WTC11 (cell line): ENCODE measurements at regions not wholly inside any gene's neighbourhood (a gene's known extent, or its start where the extent isn't known, plus 50 kb on each side); places are given as distances from the start of the nearest gene placed in this dataset.

Source experiments
- ATAC-seq: fragments of 200-7000 bp; cut with Tn5 transposase; 2 replicates; pipeline ENCODE4 v1.10.0; 2021; ENCODE audit warnings: mild to moderate bottlenecking, moderate library complexity
- CTCF ChIA-PET: fragments of 300-600 bp; sonication (Branson Sonifier 250); formaldehyde crosslinking; loops from one replicate; lab custom pipeline; 2021; ENCODE audit warnings: antibody characterized with exemption; lab: Charles Lee
- POLR2A ChIA-PET: fragments of 350-600 bp; sonication (Branson Sonifier 250); formaldehyde crosslinking; loops from one replicate; lab custom pipeline; 2021; ENCODE audit warnings: antibody characterized with exemption; lab: Charles Lee
- DNase-seq: peaks from one replicate; pipeline ENCODE4 v3.0.0; 2021; ENCODE audit warnings: low spot score
- H3K27ac Mint-ChIP-seq: 2 replicates; pipeline ENCODE4 v1.8.0; 2021; ENCODE audit warnings: mixed read lengths
- H3K27me3 Mint-ChIP-seq: 2 replicates; pipeline ENCODE4 v1.8.0; 2021; ENCODE audit warnings: low read depth, mild to moderate bottlenecking, moderate library complexity, mixed read lengths
- H3K36me3 Mint-ChIP-seq: 2 replicates; pipeline ENCODE4 v1.8.0; 2021; ENCODE audit warnings: mixed read lengths
- H3K4me1 Mint-ChIP-seq: 2 replicates; pipeline ENCODE4 v1.8.0; 2022; ENCODE audit warnings: mixed read lengths
- H3K4me3 Mint-ChIP-seq: 2 replicates; pipeline ENCODE4 v1.8.0; 2021; ENCODE audit warnings: mild to moderate bottlenecking, moderate library complexity, mixed read lengths
- H3K9me3 Mint-ChIP-seq: 2 replicates; pipeline ENCODE4 v1.8.0; 2021; ENCODE audit warnings: mixed read lengths
- ATF1 ChIP-seq: sonication (generic); formaldehyde crosslinking; IDR thresholded peaks from 2 replicates; pipeline ENCODE4 v1.8.1; 2023; ENCODE audit warnings: mild to moderate bottlenecking, moderate library complexity, missing genetic modification reagents
- CREB1 ChIP-seq: sonication (generic); formaldehyde crosslinking; IDR thresholded peaks from 2 replicates; pipeline ENCODE4 v1.8.0; 2023; ENCODE audit warnings: mild to moderate bottlenecking, missing genetic modification reagents
- CREM ChIP-seq: sonication (generic); formaldehyde crosslinking; IDR thresholded peaks from 2 replicates; pipeline ENCODE4 v1.8.1; 2022; ENCODE audit warnings: mild to moderate bottlenecking, missing genetic modification reagents, moderate library complexity
- ESRRA ChIP-seq: sonication (generic); formaldehyde crosslinking; IDR thresholded peaks from 2 replicates; pipeline ENCODE4 v1.8.1; 2022; ENCODE audit warnings: mild to moderate bottlenecking, missing genetic modification reagents, borderline replicate concordance
- GRHL2 ChIP-seq: fragments of 250-450 bp; sonication (Bioruptor Pico); IDR thresholded peaks from 2 replicates; pipeline ENCODE4 v1.8.0; 2022; ENCODE audit warnings: mild to moderate bottlenecking, moderate library complexity; ENCODE audit not compliant: insufficient replicate concordance, severe bottlenecking
- HMGA2 ChIP-seq: fragments of 250-450 bp; sonication (Bioruptor Pico); IDR thresholded peaks from 2 replicates; pipeline ENCODE4 v1.4.0; 2021; ENCODE audit warnings: mild to moderate bottlenecking, moderate library complexity
- KAT7 ChIP-seq: sonication (generic); formaldehyde crosslinking; IDR thresholded peaks from 2 replicates; pipeline ENCODE4 v1.8.1; 2023; ENCODE audit warnings: missing genetic modification reagents, mild to moderate bottlenecking, borderline replicate concordance
- MXD4 ChIP-seq: fragments of 250-450 bp; sonication (Bioruptor Pico); IDR thresholded peaks from 2 replicates; pipeline ENCODE4 v1.8.0; 2021; ENCODE audit warnings: mild to moderate bottlenecking, moderate library complexity, borderline replicate concordance
- MYBL2 ChIP-seq: sonication (generic); formaldehyde crosslinking; IDR thresholded peaks from 2 replicates; pipeline ENCODE4 v1.8.1; 2023; ENCODE audit warnings: mild to moderate bottlenecking, moderate library complexity, missing genetic modification reagents
- SMAD4 ChIP-seq: sonication (generic); formaldehyde crosslinking; IDR thresholded peaks from 2 replicates; pipeline ENCODE4 v1.8.0; 2022; ENCODE audit warnings: mild to moderate bottlenecking, missing genetic modification reagents
- ZBTB21 ChIP-seq: sonication (generic); formaldehyde crosslinking; IDR thresholded peaks from 2 replicates; pipeline ENCODE4 v1.8.1; 2023; ENCODE audit warnings: mild to moderate bottlenecking, missing genetic modification reagents, borderline replicate concordance
- ZNF138 ChIP-seq: sonication (generic); formaldehyde crosslinking; conservative IDR thresholded peaks from 2 replicates; pipeline ENCODE4 v1.8.1; 2022; ENCODE audit warnings: mild to moderate bottlenecking, moderate library complexity, missing genetic modification reagents
- ZNF317 ChIP-seq: sonication (generic); formaldehyde crosslinking; IDR thresholded peaks from 2 replicates; pipeline ENCODE4 v1.8.1; 2023; ENCODE audit warnings: low read depth, mild to moderate bottlenecking, moderate library complexity, missing genetic modification reagents, borderline replicate concordance
- ZNF416 ChIP-seq: fragments of 250-450 bp; sonication (Bioruptor Pico); IDR thresholded peaks from 2 replicates; pipeline ENCODE4 v1.9.0; 2021; ENCODE audit warnings: mild to moderate bottlenecking, inconsistent platforms
- ZNF423 ChIP-seq: fragments of 250-450 bp; sonication (Bioruptor Pico); IDR thresholded peaks from 2 replicates; pipeline ENCODE4 v2.1.2; 2022; ENCODE audit warnings: mild to moderate bottlenecking, moderate library complexity
- TF ChIP-seq, protein P1 (sequence below): sonication (generic); formaldehyde crosslinking; IDR thresholded peaks from 2 replicates; pipeline ENCODE4 v1.8.1; 2023; ENCODE audit warnings: mild to moderate bottlenecking, moderate library complexity, missing genetic modification reagents
- TF ChIP-seq, protein P2 (sequence below): sonication (generic); formaldehyde crosslinking; IDR thresholded peaks from 2 replicates; pipeline ENCODE4 v1.8.1; 2022; ENCODE audit warnings: low read depth, mild to moderate bottlenecking, moderate library complexity, missing genetic modification reagents, borderline replicate concordance
- TF ChIP-seq, protein P3 (sequence below): fragments of 250-450 bp; sonication (Bioruptor Pico); IDR thresholded peaks from 2 replicates; pipeline ENCODE4 v2.1.2; 2022; ENCODE audit warnings: mild to moderate bottlenecking, moderate library complexity
- TF ChIP-seq, protein P4 (sequence below): fragments of 200-600 bp; IDR thresholded peaks from 2 replicates; pipeline ENCODE4 v1.8.0; 2022; ENCODE audit warnings: antibody characterized with exemption
- TF ChIP-seq, protein P5 (sequence below): sonication (generic); formaldehyde crosslinking; IDR thresholded peaks from 2 replicates; pipeline ENCODE4 v1.8.0; 2022; ENCODE audit warnings: mild to moderate bottlenecking, missing genetic modification reagents
- TF ChIP-seq, protein P6 (sequence below): sonication (generic); formaldehyde crosslinking; IDR thresholded peaks from 2 replicates; pipeline ENCODE4 v1.8.1; 2023; ENCODE audit warnings: mild to moderate bottlenecking, missing genetic modification reagents
- TF ChIP-seq, protein P7 (sequence below): sonication (generic); formaldehyde crosslinking; IDR thresholded peaks from 2 replicates; pipeline ENCODE4 v1.8.0; 2023; ENCODE audit warnings: missing genetic modification reagents
- TF ChIP-seq, protein P8 (sequence below): sonication (generic); formaldehyde crosslinking; IDR thresholded peaks from 2 replicates; pipeline ENCODE4 v1.8.1; 2022; ENCODE audit warnings: missing genetic modification reagents, borderline replicate concordance

DNA sequence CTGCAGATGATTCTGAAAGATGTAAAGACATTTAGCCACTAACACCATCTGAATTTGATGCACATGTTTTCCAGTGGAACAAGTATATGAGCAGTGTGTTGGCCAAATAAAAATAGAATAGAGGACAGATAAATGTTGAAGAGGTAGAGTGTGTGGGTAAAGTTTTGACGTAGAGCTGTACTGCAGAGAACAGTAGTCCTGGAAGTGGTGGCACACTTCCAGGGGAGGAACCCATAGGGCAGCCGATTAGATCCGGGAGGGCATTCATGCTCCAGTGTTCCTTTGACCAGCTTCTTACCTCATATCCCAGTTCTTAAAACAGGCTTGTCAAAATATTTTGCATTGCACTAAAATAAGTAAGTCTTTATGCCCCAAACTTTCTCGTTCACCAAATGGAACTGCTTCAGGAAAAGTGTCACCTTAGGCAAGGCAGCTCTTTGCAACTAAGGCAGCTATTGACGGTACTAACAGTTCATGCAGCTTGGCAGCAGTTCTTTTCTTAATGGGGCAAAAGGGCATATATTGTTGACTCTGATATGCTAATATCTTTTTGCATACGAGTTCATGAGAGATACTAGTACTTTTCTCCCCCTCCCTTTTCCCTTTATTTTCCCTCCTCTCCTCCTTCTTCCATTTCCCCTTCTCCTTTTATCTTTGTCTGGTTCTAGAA lies 429.3 kb upstream of the AZI2 start (continued):
- TF ChIP-seq, protein P1, sequence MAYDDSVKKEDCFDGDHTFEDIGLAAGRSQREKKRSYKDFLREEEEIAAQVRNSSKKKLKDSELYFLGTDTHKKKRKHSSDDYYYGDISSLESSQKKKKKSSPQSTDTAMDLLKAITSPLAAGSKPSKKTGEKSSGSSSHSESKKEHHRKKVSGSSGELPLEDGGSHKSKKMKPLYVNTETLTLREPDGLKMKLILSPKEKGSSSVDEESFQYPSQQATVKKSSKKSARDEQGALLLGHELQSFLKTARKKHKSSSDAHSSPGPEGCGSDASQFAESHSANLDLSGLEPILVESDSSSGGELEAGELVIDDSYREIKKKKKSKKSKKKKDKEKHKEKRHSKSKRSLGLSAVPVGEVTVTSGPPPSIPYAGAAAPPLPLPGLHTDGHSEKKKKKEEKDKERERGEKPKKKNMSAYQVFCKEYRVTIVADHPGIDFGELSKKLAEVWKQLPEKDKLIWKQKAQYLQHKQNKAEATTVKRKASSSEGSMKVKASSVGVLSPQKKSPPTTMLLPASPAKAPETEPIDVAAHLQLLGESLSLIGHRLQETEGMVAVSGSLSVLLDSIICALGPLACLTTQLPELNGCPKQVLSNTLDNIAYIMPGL (CRISPR knock-in tag), result no peak
- TF ChIP-seq CREB1 (CRISPR knock-in tag) (no peak), ATF1 (CRISPR knock-in tag) (no peak), KAT7 (no peak)
- TF ChIP-seq, all 79 proteins: peak for 0

DNA sequence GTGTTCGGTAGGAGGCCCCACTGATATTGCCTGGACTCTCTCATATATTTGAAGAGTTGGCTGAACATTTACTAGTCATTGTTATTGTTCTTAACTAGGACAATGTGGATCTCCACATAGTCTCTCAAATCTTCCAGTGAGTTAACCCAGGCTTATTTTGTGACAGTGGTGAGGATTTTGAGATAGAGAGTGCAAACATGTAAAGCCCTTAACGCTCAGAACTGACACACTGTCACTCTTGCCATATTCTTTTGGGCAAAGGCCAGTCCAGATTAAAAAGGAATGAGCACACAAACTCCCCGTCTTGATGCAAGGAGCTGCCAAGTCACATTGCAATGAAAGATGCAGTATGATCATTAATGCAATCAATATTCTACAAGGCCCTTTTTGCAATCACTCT lies 431.9 kb upstream of the AZI2 start:
- TF ChIP-seq, protein P2, sequence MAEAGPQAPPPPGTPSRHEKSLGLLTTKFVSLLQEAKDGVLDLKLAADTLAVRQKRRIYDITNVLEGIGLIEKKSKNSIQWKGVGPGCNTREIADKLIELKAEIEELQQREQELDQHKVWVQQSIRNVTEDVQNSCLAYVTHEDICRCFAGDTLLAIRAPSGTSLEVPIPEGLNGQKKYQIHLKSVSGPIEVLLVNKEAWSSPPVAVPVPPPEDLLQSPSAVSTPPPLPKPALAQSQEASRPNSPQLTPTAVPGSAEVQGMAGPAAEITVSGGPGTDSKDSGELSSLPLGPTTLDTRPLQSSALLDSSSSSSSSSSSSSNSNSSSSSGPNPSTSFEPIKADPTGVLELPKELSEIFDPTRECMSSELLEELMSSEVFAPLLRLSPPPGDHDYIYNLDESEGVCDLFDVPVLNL (CRISPR knock-in tag), result no peak
- TF ChIP-seq, protein P3, sequence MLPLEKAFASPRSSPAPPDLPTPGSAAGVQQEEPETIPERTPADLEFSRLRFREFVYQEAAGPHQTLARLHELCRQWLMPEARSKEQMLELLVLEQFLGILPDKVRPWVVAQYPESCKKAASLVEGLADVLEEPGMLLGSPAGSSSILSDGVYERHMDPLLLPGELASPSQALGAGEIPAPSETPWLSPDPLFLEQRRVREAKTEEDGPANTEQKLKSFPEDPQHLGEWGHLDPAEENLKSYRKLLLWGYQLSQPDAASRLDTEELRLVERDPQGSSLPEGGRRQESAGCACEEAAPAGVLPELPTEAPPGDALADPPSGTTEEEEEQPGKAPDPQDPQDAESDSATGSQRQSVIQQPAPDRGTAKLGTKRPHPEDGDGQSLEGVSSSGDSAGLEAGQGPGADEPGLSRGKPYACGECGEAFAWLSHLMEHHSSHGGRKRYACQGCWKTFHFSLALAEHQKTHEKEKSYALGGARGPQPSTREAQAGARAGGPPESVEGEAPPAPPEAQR (CRISPR knock-in tag), result no peak
- TF ChIP-seq ZBTB21 (CRISPR knock-in tag) (no peak), GRHL2 (CRISPR knock-in tag) (no peak), MYBL2 (CRISPR knock-in tag) (no peak), MXD4 (no peak), HMGA2 (no peak), SMAD4 (no peak), ZNF317 (CRISPR knock-in tag) (no peak), ZNF138 (CRISPR knock-in tag) (no peak), ZNF423 (CRISPR knock-in tag) (no peak), ESRRA (no peak), ZNF416 (CRISPR knock-in tag) (no peak), CREM (CRISPR knock-in tag) (no peak)
- TF ChIP-seq, protein P4, sequence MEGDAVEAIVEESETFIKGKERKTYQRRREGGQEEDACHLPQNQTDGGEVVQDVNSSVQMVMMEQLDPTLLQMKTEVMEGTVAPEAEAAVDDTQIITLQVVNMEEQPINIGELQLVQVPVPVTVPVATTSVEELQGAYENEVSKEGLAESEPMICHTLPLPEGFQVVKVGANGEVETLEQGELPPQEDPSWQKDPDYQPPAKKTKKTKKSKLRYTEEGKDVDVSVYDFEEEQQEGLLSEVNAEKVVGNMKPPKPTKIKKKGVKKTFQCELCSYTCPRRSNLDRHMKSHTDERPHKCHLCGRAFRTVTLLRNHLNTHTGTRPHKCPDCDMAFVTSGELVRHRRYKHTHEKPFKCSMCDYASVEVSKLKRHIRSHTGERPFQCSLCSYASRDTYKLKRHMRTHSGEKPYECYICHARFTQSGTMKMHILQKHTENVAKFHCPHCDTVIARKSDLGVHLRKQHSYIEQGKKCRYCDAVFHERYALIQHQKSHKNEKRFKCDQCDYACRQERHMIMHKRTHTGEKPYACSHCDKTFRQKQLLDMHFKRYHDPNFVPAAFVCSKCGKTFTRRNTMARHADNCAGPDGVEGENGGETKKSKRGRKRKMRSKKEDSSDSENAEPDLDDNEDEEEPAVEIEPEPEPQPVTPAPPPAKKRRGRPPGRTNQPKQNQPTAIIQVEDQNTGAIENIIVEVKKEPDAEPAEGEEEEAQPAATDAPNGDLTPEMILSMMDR, result no peak
- TF ChIP-seq, protein P5, sequence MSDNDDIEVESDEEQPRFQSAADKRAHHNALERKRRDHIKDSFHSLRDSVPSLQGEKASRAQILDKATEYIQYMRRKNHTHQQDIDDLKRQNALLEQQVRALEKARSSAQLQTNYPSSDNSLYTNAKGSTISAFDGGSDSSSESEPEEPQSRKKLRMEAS (CRISPR knock-in tag), result no peak
- TF ChIP-seq, protein P6, sequence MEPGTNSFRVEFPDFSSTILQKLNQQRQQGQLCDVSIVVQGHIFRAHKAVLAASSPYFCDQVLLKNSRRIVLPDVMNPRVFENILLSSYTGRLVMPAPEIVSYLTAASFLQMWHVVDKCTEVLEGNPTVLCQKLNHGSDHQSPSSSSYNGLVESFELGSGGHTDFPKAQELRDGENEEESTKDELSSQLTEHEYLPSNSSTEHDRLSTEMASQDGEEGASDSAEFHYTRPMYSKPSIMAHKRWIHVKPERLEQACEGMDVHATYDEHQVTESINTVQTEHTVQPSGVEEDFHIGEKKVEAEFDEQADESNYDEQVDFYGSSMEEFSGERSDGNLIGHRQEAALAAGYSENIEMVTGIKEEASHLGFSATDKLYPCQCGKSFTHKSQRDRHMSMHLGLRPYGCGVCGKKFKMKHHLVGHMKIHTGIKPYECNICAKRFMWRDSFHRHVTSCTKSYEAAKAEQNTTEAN (CRISPR knock-in tag), result no peak
- TF ChIP-seq, protein P7, sequence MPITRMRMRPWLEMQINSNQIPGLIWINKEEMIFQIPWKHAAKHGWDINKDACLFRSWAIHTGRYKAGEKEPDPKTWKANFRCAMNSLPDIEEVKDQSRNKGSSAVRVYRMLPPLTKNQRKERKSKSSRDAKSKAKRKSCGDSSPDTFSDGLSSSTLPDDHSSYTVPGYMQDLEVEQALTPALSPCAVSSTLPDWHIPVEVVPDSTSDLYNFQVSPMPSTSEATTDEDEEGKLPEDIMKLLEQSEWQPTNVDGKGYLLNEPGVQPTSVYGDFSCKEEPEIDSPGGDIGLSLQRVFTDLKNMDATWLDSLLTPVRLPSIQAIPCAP (CRISPR knock-in tag), result no peak
- TF ChIP-seq, protein P8, sequence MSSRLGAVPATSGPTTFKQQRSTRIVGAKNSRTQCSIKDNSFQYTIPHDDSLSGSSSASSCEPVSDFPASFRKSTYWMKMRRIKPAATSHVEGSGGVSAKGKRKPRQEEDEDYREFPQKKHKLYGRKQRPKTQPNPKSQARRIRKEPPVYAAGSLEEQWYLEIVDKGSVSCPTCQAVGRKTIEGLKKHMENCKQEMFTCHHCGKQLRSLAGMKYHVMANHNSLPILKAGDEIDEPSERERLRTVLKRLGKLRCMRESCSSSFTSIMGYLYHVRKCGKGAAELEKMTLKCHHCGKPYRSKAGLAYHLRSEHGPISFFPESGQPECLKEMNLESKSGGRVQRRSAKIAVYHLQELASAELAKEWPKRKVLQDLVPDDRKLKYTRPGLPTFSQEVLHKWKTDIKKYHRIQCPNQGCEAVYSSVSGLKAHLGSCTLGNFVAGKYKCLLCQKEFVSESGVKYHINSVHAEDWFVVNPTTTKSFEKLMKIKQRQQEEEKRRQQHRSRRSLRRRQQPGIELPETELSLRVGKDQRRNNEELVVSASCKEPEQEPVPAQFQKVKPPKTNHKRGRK (CRISPR knock-in tag), result no peak
- CTCF ChIA-PET, result no interaction called here
- Mint-ChIP-seq H3K36me3 (no peaks in the 10 kb centered on the region), H3K27ac (no peak overlapping the region), H3K27me3 (no peaks in the 10 kb centered on the region), H3K4me3 (no peak overlapping the region), H3K4me1 (no peaks in the 10 kb centered on the region), H3K9me3 (no peaks in the 10 kb centered on the region)
- ATAC-seq (no peak), DNase-seq (no peak)
- POLR2A ChIA-PET, result no interaction called here
